Kidney (tissue), 13 donors: ENCODE measurements at regions not wholly inside any gene's neighbourhood (a gene's known extent, or its start where the extent isn't known, plus 50 kb on each side); places are given as distances from the start of the nearest gene placed in this dataset.

Source experiments
- DNase-seq, 5 donors: peaks; one replicate each; pipeline ENCODE4 v3.0.0-alpha.2; 2013 to 2020
- FAIRE-seq: peaks from 2 replicates; lab custom pipeline; 2012; peaks lifted over from hg19 to GRCh38; lab: Jason Lieb, UNC
- H3K27ac ChIP-seq, 2 donors: one replicate each; pipeline ENCODE4 v1.7.0; 2013; ENCODE audit warnings: low read depth in 2 of 2, low read length in 2 of 2, inconsistent platforms in 1 of 2
- H3K27me3 ChIP-seq: one replicate; pipeline ENCODE4 v1.7.1; 2013; ENCODE audit warnings: low read length, inconsistent platforms; ENCODE audit not compliant: control insufficient read depth, insufficient read depth
- H3K36me3 ChIP-seq, 3 donors: one replicate each; pipeline versions ENCODE4 v1.7.0 to v1.7.1; 2013; ENCODE audit warnings: low read length in 3 of 3, control low read depth in 1 of 3, inconsistent platforms in 1 of 3; ENCODE audit not compliant: insufficient read depth in 3 of 3, control insufficient read depth in 2 of 3
- H3K4me1 ChIP-seq, 3 donors: one replicate each; pipeline versions ENCODE4 v1.7.0 to v1.7.1; 2013; ENCODE audit warnings: low read length in 3 of 3, inconsistent platforms in 1 of 3, low read depth in 1 of 3; ENCODE audit not compliant: control insufficient read depth in 2 of 3, insufficient read depth in 2 of 3
- H3K4me3 ChIP-seq, 3 donors: one replicate each; pipeline versions ENCODE4 v1.7.0 to v1.8.1; 2013; ENCODE audit warnings: low read length in 3 of 3, control low read depth in 1 of 3, inconsistent platforms in 1 of 3
- H3K9ac ChIP-seq, 3 donors: one replicate each; pipeline versions ENCODE4 v1.7.0 to v1.7.1; 2013; ENCODE audit warnings: low read length in 3 of 3, control low read depth in 1 of 3, inconsistent platforms in 1 of 3
- H3K9me3 ChIP-seq, 3 donors: one replicate each; pipeline versions ENCODE4 v1.7.0 to v1.7.1; 2013; ENCODE audit warnings: low read length in 3 of 3, control low read depth in 1 of 3, inconsistent platforms in 1 of 3; ENCODE audit not compliant: control insufficient read depth in 2 of 3, insufficient read depth in 1 of 3
- CTCF ChIP-seq: IDR thresholded peaks from 3 replicates; pipeline ENCODE4 v1.5.1; 2012; ENCODE audit warnings: mild to moderate bottlenecking, moderate library complexity, borderline replicate concordance; ENCODE audit not compliant: insufficient read depth; ENCODE audit errors: extremely low read depth
- intact Hi-C: fragments of 100-400 bp; cut with DNase I; formaldehyde crosslinking; loops from one replicate; pipeline ENCODE4 v1.11.1; 2022
- donor health status: control.
- donor health status: control.
- donor health status: control.
- donor health status: control.
- donor health status: control.
- donor health status: DM: yes; HTN: yes; CAD: no.
- donor health status: Normal renal cell carcinoma (clear cell type).

DNA sequence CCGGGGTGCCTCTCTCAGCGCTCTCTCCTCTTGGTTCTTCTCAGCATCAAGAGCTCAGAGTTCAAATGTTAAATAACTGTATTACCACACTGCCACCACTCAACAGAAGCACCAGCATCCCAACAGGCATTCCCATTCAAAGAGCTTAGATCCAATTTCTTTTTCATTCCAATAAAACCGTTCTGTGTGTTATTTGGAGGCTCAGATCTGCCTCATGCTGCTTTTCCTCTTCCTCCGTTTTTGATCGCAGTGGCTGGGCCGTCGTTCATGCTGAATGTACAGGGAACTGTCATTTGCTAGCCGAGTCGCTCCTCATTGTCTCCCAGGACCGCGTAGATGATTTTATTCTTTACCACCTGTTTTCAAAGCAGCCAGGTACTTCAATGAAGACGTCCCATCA, 798.9 kb upstream of the SALL3 start:
- FAIRE-seq: no peak
- no peak for DNase-seq
- no peaks in the 10 kb centered on the region for H3K27me3 ChIP-seq
- H3K4me1 ChIP-seq: no peaks in the 10 kb centered on the region
- peaks cover 0 to 3% (median 2%) of the 10 kb centered on the region in 3 donors for H3K9me3 ChIP-seq
- no peak overlapping the region for H3K27ac ChIP-seq
- H3K4me3 ChIP-seq: no peak overlapping the region
- H3K9ac ChIP-seq: no peak overlapping the region
- TF ChIP-seq CTCF: no peak
- H3K36me3 ChIP-seq: no peaks in the 10 kb centered on the region
- intact Hi-C loops: no loop called here

- Histone ChIP-seq H3K9ac (no peak overlapping the region), H3K36me3 (no peaks in the 10 kb centered on the region), H3K27ac (no peak overlapping the region), H3K4me3 (no peak overlapping the region), H3K9me3 (peaks cover 0 to 3% (median 2%) of the 10 kb centered on the region in 3 donors), H3K27me3 (no peaks in the 10 kb centered on the region), H3K4me1 (no peaks in the 10 kb centered on the region)
- DNase-seq (no peak), FAIRE-seq (no peak)
- intact Hi-C loops: no loop called here
- TF ChIP-seq CTCF: no peak
Measured at GRCh38 chr18:78183815-78184214, 795.8 kb upstream of the SALL3 start.

GRCh38 chr18:78191276-78191675, 788.3 kb upstream of the SALL3 start:
- TF ChIP-seq CTCF: no peak
- Histone ChIP-seq H3K9me3 (no peaks in the 10 kb centered on the region), H3K36me3 (no peaks in the 10 kb centered on the region), H3K4me3 (no peak overlapping the region), H3K27me3 (no peaks in the 10 kb centered on the region), H3K4me1 (no peaks in the 10 kb centered on the region), H3K9ac (no peak overlapping the region), H3K27ac (no peak overlapping the region)
- DNase-seq (peak in 1 of 5 donors; percentile 11), FAIRE-seq (no peak)
- intact Hi-C loops: no loop called here

GRCh38 chr18:78192054-78192453, 787.6 kb upstream of the SALL3 start:
- H3K4me3 ChIP-seq: no peak overlapping the region
- H3K9me3 ChIP-seq: no peaks in the 10 kb centered on the region
- no peaks in the 10 kb centered on the region for H3K4me1 ChIP-seq
- H3K27me3 ChIP-seq: no peaks in the 10 kb centered on the region
- peak; percentile 36 for TF ChIP-seq CTCF
- H3K9ac ChIP-seq: no peak overlapping the region
- FAIRE-seq (no peak), DNase-seq (peak; percentile 68 to 83 (median 71))
- H3K36me3 ChIP-seq: no peaks in the 10 kb centered on the region
- H3K27ac ChIP-seq: no peak overlapping the region
- intact Hi-C loops: no loop called here
